Trophoblast cell (in vitro differentiated cells and primary cell): ENCODE measurements at regions not wholly inside any gene's neighbourhood (a gene's known extent, or its start where the extent isn't known, plus 50 kb on each side); places are given as distances from the start of the nearest gene placed in this dataset.

Experiments used
- DNase-seq, 2 donors: peaks; one replicate each; pipeline ENCODE4 v3.0.0-alpha.2; 2016
- H2AFZ ChIP-seq: 2 replicates; pipeline ENCODE4 v1.6.1; 2013; ENCODE audit warnings: low read length, moderate library complexity, mild to moderate bottlenecking; ENCODE audit not compliant: insufficient read depth, poor library complexity
- H2AK5ac ChIP-seq: 2 replicates; pipeline ENCODE4 v1.6.1; 2013; ENCODE audit warnings: mild to moderate bottlenecking, low read length
- H2BK120ac ChIP-seq: 2 replicates; pipeline ENCODE4 v1.6.1; 2013; ENCODE audit warnings: low read length, mild to moderate bottlenecking, moderate library complexity; ENCODE audit not compliant: insufficient read depth, poor library complexity
- H2BK12ac ChIP-seq: 2 replicates; pipeline ENCODE4 v1.6.1; 2013; ENCODE audit warnings: mild to moderate bottlenecking, low read length, moderate library complexity
- H2BK5ac ChIP-seq: 2 replicates; pipeline ENCODE4 v1.6.1; 2013; ENCODE audit warnings: low read length, low read depth, moderate library complexity, mild to moderate bottlenecking; ENCODE audit not compliant: poor library complexity
- H3K14ac ChIP-seq: 2 replicates; pipeline ENCODE4 v1.6.1; 2013; ENCODE audit warnings: mild to moderate bottlenecking, low read length
- H3K18ac ChIP-seq: 2 replicates; pipeline ENCODE4 v1.6.1; 2013; ENCODE audit warnings: mild to moderate bottlenecking, low read length
- H3K23ac ChIP-seq: 2 replicates; pipeline ENCODE4 v1.6.1; 2013; ENCODE audit warnings: low read length
- H3K27ac ChIP-seq: 2 replicates; pipeline ENCODE4 v1.5.1; 2013; ENCODE audit warnings: low read depth, mild to moderate bottlenecking, inconsistent platforms, low read length, moderate library complexity
- H3K27me3 ChIP-seq: 2 replicates; pipeline ENCODE4 v1.6.1; 2013; ENCODE audit warnings: inconsistent platforms, mild to moderate bottlenecking, low read length, moderate library complexity; ENCODE audit not compliant: insufficient read depth
- H3K36me3 ChIP-seq, 2 experiments: 1 replicate in 1 of 2; 2 replicates in 1 of 2; pipeline ENCODE4 v1.6.1; 2013; ENCODE audit warnings: low read length in 2 of 2, mild to moderate bottlenecking in 2 of 2, moderate library complexity in 1 of 2; ENCODE audit not compliant: insufficient read depth in 2 of 2, control insufficient read depth in 1 of 2
- H3K4ac ChIP-seq: 2 replicates; pipeline ENCODE4 v1.6.1; 2013; ENCODE audit warnings: low read depth, mild to moderate bottlenecking, low read length, moderate library complexity
- H3K4me1 ChIP-seq, 2 experiments: 1 replicate in 1 of 2; 2 replicates in 1 of 2; pipeline ENCODE4 v1.6.1; 2013; ENCODE audit warnings: low read length in 2 of 2, mild to moderate bottlenecking in 2 of 2, moderate library complexity in 1 of 2; ENCODE audit not compliant: insufficient read depth in 2 of 2, control insufficient read depth in 1 of 2
- H3K4me2 ChIP-seq: 2 replicates; pipeline ENCODE4 v1.6.1; 2013; ENCODE audit warnings: inconsistent platforms, mild to moderate bottlenecking, low read length, moderate library complexity
- H3K4me3 ChIP-seq: 2 replicates; pipeline ENCODE4 v1.5.1; 2013; ENCODE audit warnings: mild to moderate bottlenecking, low read depth, low read length, inconsistent platforms
- H3K79me1 ChIP-seq: one replicate; pipeline ENCODE4 v1.6.1; 2013; ENCODE audit warnings: low read length
- H3K79me2 ChIP-seq: 2 replicates; pipeline ENCODE4 v1.6.1; 2013; ENCODE audit warnings: low read length, mild to moderate bottlenecking; ENCODE audit not compliant: control insufficient read depth, insufficient read depth, poor library complexity
- H3K9ac ChIP-seq: 2 replicates; pipeline ENCODE4 v1.6.1; 2013; ENCODE audit warnings: mild to moderate bottlenecking, low read length
- H3K9me3 ChIP-seq: 2 replicates; pipeline ENCODE4 v1.6.1; 2013; ENCODE audit warnings: low read depth, mild to moderate bottlenecking, control low read depth, inconsistent platforms, low read length; ENCODE audit not compliant: insufficient read depth
- H4K12ac ChIP-seq: 2 replicates; pipeline ENCODE4 v1.6.1; 2013; ENCODE audit warnings: low read depth, mild to moderate bottlenecking, low read length, moderate library complexity
- H4K8ac ChIP-seq: 2 replicates; pipeline ENCODE4 v1.6.1; 2013; ENCODE audit warnings: low read depth, mild to moderate bottlenecking, low read length, moderate library complexity
- H4K91ac ChIP-seq: one replicate; pipeline ENCODE4 v1.6.1; 2013; ENCODE audit warnings: low read depth, mild to moderate bottlenecking, low read length, moderate library complexity
- WGBS: extraction: QIAGEN DNeasy Blood & Tissue Kit; methylation state at CpG from one replicate; pipeline ENCODE4 v1.1.7; 2013; ENCODE audit warnings: missing lambda C conversion rate; ENCODE audit not compliant: insufficient read length, insufficient coverage; ENCODE audit errors: extremely low coverage; 5-methylcytosine and 5-hydroxymethylcytosine counted together

DNA sequence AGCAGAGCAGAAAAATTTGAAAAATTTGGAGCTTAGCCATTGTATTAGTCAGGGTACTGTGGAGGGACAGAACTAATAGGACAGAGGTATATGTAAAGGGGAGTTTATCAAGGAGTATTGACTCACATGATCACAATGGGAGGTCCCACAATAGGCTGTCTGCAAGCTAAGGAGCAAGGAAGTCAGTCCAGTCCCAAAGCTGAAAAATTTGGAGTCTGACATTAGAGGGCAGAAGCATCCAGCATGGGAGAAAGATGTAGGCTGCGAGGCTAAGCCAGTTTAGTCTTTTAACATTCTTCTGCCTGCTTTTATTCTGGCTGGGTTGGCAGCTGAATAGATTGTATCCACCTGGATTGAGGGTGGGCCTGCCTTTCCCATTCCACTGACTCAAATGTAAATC, 82.0 kb downstream of the SMPDL3A start:
- H4K12ac ChIP-seq, result no peak overlapping the region
- H3K27ac ChIP-seq, result no peak overlapping the region
- no peak overlapping the region for H3K9ac ChIP-seq
- no peak overlapping the region for H3K4me3 ChIP-seq
- H2BK12ac ChIP-seq, result no peak overlapping the region
- DNase-seq, result no peak
- H3K18ac ChIP-seq, result no peak overlapping the region
- no peak overlapping the region for H2AK5ac ChIP-seq
- no peak overlapping the region for H2AFZ ChIP-seq
- no peak overlapping the region for H3K4ac ChIP-seq
- no peak overlapping the region for H2BK120ac ChIP-seq
- no peak overlapping the region for H3K14ac ChIP-seq
- no peaks in the 10 kb centered on the region for H3K79me2 ChIP-seq
- H4K91ac ChIP-seq, result no peak overlapping the region
- H3K79me1 ChIP-seq, result no peaks in the 10 kb centered on the region
- no peaks in the 10 kb centered on the region for H3K27me3 ChIP-seq
- no peak overlapping the region for H3K4me2 ChIP-seq
- H3K23ac ChIP-seq, result no peak overlapping the region
- H2BK5ac ChIP-seq, result no peak overlapping the region
- no CpG with 5 or more reads among the region's 1 CpG for WGBS
- H3K36me3 ChIP-seq, result no peaks in the 10 kb centered on the region
- no peak overlapping the region for H4K8ac ChIP-seq
- no peaks in the 10 kb centered on the region for H3K9me3 ChIP-seq
- no peaks in the 10 kb centered on the region for H3K4me1 ChIP-seq

- Histone ChIP-seq H3K36me3 (no peaks in the 10 kb centered on the region), H3K9me3 (no peaks in the 10 kb centered on the region), H2BK5ac (no peak overlapping the region), H3K4me2 (no peak overlapping the region), H4K8ac (no peak overlapping the region), H3K27ac (no peak overlapping the region), H4K91ac (no peak overlapping the region), H2BK120ac (no peak overlapping the region), H3K9ac (no peak overlapping the region), H3K23ac (no peak overlapping the region), H2AK5ac (no peak overlapping the region), H3K79me1 (no peaks in the 10 kb centered on the region), H3K4me1 (no peaks in the 10 kb centered on the region), H4K12ac (no peak overlapping the region), H3K4me3 (no peak overlapping the region), H3K27me3 (no peaks in the 10 kb centered on the region), H2AFZ (no peak overlapping the region), H2BK12ac (no peak overlapping the region), H3K18ac (no peak overlapping the region), H3K4ac (no peak overlapping the region), H3K79me2 (no peaks in the 10 kb centered on the region), H3K14ac (no peak overlapping the region)
- no peak for DNase-seq
- no CpG with 5 or more reads among the region's 4 CpGs for WGBS
Measured at GRCh38 chr6:122872311-122872710, 83.3 kb downstream of the SMPDL3A start.

GRCh38 chr6:122877302-122877701, 88.2 kb downstream of the SMPDL3A start:
- H3K4ac ChIP-seq, result no peak overlapping the region
- no peak overlapping the region for H2AFZ ChIP-seq
- H3K4me3 ChIP-seq, result no peak overlapping the region
- no peak overlapping the region for H3K27ac ChIP-seq
- no peaks in the 10 kb centered on the region for H3K27me3 ChIP-seq
- H4K8ac ChIP-seq, result no peak overlapping the region
- no peak for DNase-seq
- H2AK5ac ChIP-seq, result no peak overlapping the region
- H4K12ac ChIP-seq, result no peak overlapping the region
- H3K36me3 ChIP-seq, result no peaks in the 10 kb centered on the region
- H2BK5ac ChIP-seq, result no peak overlapping the region
- H3K4me2 ChIP-seq, result no peak overlapping the region
- no peak overlapping the region for H3K9ac ChIP-seq
- H3K14ac ChIP-seq, result no peak overlapping the region
- H2BK12ac ChIP-seq, result no peak overlapping the region
- no peak overlapping the region for H3K18ac ChIP-seq
- H3K23ac ChIP-seq, result no peak overlapping the region
- H2BK120ac ChIP-seq, result no peak overlapping the region
- no peaks in the 10 kb centered on the region for H3K9me3 ChIP-seq
- H3K79me1 ChIP-seq, result no peaks in the 10 kb centered on the region
- H3K79me2 ChIP-seq, result no peaks in the 10 kb centered on the region
- no CpG with 5 or more reads among the region's 3 CpGs for WGBS
- no peaks in the 10 kb centered on the region for H3K4me1 ChIP-seq
- H4K91ac ChIP-seq, result no peak overlapping the region

DNA sequence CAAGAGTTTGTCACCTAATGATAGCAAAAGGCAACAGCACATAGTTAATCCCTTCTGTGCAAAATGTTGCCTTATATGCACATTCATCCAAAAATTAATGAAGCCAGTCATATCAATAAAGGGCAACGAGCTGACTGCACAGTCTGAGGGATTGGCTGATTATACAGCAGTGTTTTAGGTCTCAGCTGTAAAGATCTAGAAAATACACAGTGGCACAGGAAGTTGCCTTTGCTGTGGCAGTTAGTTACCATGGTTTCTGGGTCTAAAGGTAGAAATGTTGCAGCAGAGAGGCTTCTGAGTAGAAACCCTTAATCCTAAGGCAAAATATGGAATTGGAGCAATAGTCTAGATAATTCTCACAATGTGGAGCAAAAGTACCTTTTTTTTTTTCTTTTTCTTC, 89.7 kb downstream of the SMPDL3A start:
- H3K4me3 ChIP-seq, result no peak overlapping the region
- H2AK5ac ChIP-seq, result no peak overlapping the region
- no peak overlapping the region for H2BK120ac ChIP-seq
- no peak overlapping the region for H3K23ac ChIP-seq
- no peak overlapping the region for H4K8ac ChIP-seq
- H3K27me3 ChIP-seq, result no peaks in the 10 kb centered on the region
- H4K12ac ChIP-seq, result no peak overlapping the region
- H3K36me3 ChIP-seq, result no peaks in the 10 kb centered on the region
- no peaks in the 10 kb centered on the region for H3K79me2 ChIP-seq
- H3K9me3 ChIP-seq, result no peaks in the 10 kb centered on the region
- H3K14ac ChIP-seq, result no peak overlapping the region
- WGBS, result no CpG with 5 or more reads among the region's 1 CpG
- H4K91ac ChIP-seq, result no peak overlapping the region
- no peak overlapping the region for H3K18ac ChIP-seq
- H3K79me1 ChIP-seq, result no peaks in the 10 kb centered on the region
- DNase-seq, result no peak
- H3K27ac ChIP-seq, result no peak overlapping the region
- H3K4me1 ChIP-seq, result no peaks in the 10 kb centered on the region
- no peak overlapping the region for H3K4ac ChIP-seq
- H3K9ac ChIP-seq, result no peak overlapping the region
- H2AFZ ChIP-seq, result no peak overlapping the region
- no peak overlapping the region for H2BK12ac ChIP-seq
- H2BK5ac ChIP-seq, result no peak overlapping the region
- no peak overlapping the region for H3K4me2 ChIP-seq
